H1 (cell line): ENCODE measurements at regions not wholly inside any gene's neighbourhood (a gene's known extent, or its start where the extent isn't known, plus 50 kb on each side); places are given as distances from the start of the nearest gene placed in this dataset.

Experiments
- CTCF ChIA-PET: fragments of 300-600 bp; sonication (Branson Sonifier 250); formaldehyde crosslinking; loops from one replicate; lab custom pipeline; 2021; ENCODE audit not compliant: partially characterized antibody; lab: Charles Lee
- POLR2A ChIA-PET: fragments of 300-600 bp; sonication (Branson Sonifier 250); formaldehyde crosslinking; loops from one replicate; lab custom pipeline; 2021; ENCODE audit warnings: inconsistent platforms; ENCODE audit not compliant: partially characterized antibody; lab: Charles Lee
- DNase-seq, 2 experiments: peaks; one replicate each; pipeline versions ENCODE4 v3.0.0 to v3.0.0-alpha.2; 2010 to 2022; ENCODE audit warnings: low spot score in 2 of 2, low read depth in 1 of 2, mixed read lengths in 1 of 2
- FAIRE-seq: peaks from 2 replicates; lab custom pipeline; 2011; peaks lifted over from hg19 to GRCh38; lab: Jason Lieb, UNC
- H2AFZ ChIP-seq: 2 replicates; pipeline ENCODE4 v1.8.1; 2012; ENCODE audit warnings: low read length, inconsistent platforms
- H2AK5ac ChIP-seq: 2 replicates; pipeline ENCODE4 v1.6.1; 2013; ENCODE audit warnings: low read depth, low read length
- H2BK120ac ChIP-seq: replicated peaks from 2 replicates; pipeline ENCODE3; 2013; ENCODE audit warnings: low read depth, low read length, inconsistent platforms
- H2BK12ac ChIP-seq: 2 replicates; pipeline ENCODE4 v1.6.1; 2013; ENCODE audit warnings: low read depth, low read length
- H2BK15ac ChIP-seq: 2 replicates; pipeline ENCODE4 v1.6.1; 2013; ENCODE audit warnings: low read length
- H2BK20ac ChIP-seq: 2 replicates; pipeline ENCODE4 v1.6.1; 2013; ENCODE audit warnings: low read length
- H2BK5ac ChIP-seq: 2 replicates; pipeline ENCODE4 v1.6.1; 2013; ENCODE audit warnings: low read depth, low read length
- H3K14ac ChIP-seq: 2 replicates; pipeline ENCODE4 v1.6.1; 2013; ENCODE audit warnings: inconsistent platforms; ENCODE audit not compliant: insufficient read length
- H3K18ac ChIP-seq: 2 replicates; pipeline ENCODE4 v1.6.1; 2013; ENCODE audit warnings: low read length; ENCODE audit errors: extremely low read depth
- H3K23ac ChIP-seq: 2 replicates; pipeline ENCODE4 v1.6.1; 2013; ENCODE audit warnings: inconsistent platforms; ENCODE audit not compliant: insufficient read length
- H3K23me2 ChIP-seq: 2 replicates; pipeline ENCODE4 v1.6.1; 2013; ENCODE audit warnings: low read depth, low read length
- H3K27ac ChIP-seq: 2 replicates; pipeline ENCODE4 v1.6.1; 2011; ENCODE audit warnings: low read depth, low read length, inconsistent platforms
- H3K27me3 ChIP-seq, 4 experiments: replicated peaks in 1 of 4; 1 replicate in 1 of 4; 2 replicates in 3 of 4; pipeline versions ENCODE4 v1.6.1 to v1.8.1; 2011 to 2013; ENCODE audit warnings: low read length in 3 of 4, mild to moderate bottlenecking in 3 of 4, inconsistent platforms in 2 of 4, mixed read lengths in 2 of 4, moderate library complexity in 1 of 4; ENCODE audit not compliant: control insufficient read depth in 3 of 4, insufficient read depth in 3 of 4; ENCODE audit errors: extremely low read depth in 1 of 4
- H3K36me3 ChIP-seq, 4 experiments: 2 replicates each; pipeline versions ENCODE4 v1.6.1 to v1.8.1; 2011 to 2013; ENCODE audit warnings: mild to moderate bottlenecking in 4 of 4, low read length in 3 of 4, moderate library complexity in 2 of 4, control low read depth in 1 of 4, inconsistent platforms in 1 of 4; ENCODE audit not compliant: insufficient read depth in 4 of 4, control insufficient read depth in 2 of 4
- H3K4ac ChIP-seq: replicated peaks from 2 replicates; pipeline ENCODE3; 2013; ENCODE audit warnings: low read length, low read depth, mixed read lengths, inconsistent platforms; ENCODE audit not compliant: insufficient read length
- H3K4me1 ChIP-seq, 4 experiments: replicated peaks in 1 of 4; 1 replicate in 1 of 4; 2 replicates in 3 of 4; pipeline versions ENCODE4 v1.6.1 to v1.8.1; 2011 to 2013; ENCODE audit warnings: low read length in 3 of 4, inconsistent platforms in 2 of 4, mixed read lengths in 1 of 4; ENCODE audit not compliant: insufficient read depth in 4 of 4, control insufficient read depth in 3 of 4
- H3K4me2 ChIP-seq, 2 experiments: 2 replicates each; pipeline versions ENCODE4 v1.6.1 to v1.8.1; 2011 to 2013; ENCODE audit warnings: low read depth in 2 of 2, low read length in 2 of 2, control low read depth in 1 of 2, inconsistent platforms in 1 of 2, mild to moderate bottlenecking in 1 of 2; ENCODE audit not compliant: insufficient read depth in 1 of 2
- H3K4me3 ChIP-seq, 4 experiments: fragments of 200-600, 300-600 bp in 1 of 4; sonication (generic), shearing (Covaris generic), sonication (Bioruptor Twin) in 1 of 4; 2 replicates each; pipeline versions ENCODE4 v1.5.1 to v1.8.1; 2011 to 2016; ENCODE audit warnings: low read length in 4 of 4, low read depth in 3 of 4, control low read depth in 2 of 4, inconsistent platforms in 2 of 4, mild to moderate bottlenecking in 2 of 4, mixed read lengths in 1 of 4, moderate library complexity in 1 of 4; ENCODE audit not compliant: insufficient read depth in 2 of 4; ENCODE audit errors: extremely low read depth in 1 of 4
- H3K56ac ChIP-seq: replicated peaks from 2 replicates; pipeline ENCODE3; 2013; ENCODE audit warnings: low read depth, mild to moderate bottlenecking, mixed read lengths, low read length, inconsistent platforms; ENCODE audit not compliant: insufficient read length
- H3K79me1 ChIP-seq: 2 replicates; pipeline ENCODE4 v1.6.1; 2013; ENCODE audit warnings: low read depth, low read length, control low read depth
- H3K79me2 ChIP-seq, 2 experiments: 2 replicates each; pipeline versions ENCODE4 v1.6.1 to v1.8.1; 2012 to 2013; ENCODE audit warnings: low read length in 2 of 2, mild to moderate bottlenecking in 2 of 2, inconsistent platforms in 1 of 2; ENCODE audit not compliant: insufficient read depth in 2 of 2, control insufficient read depth in 1 of 2
- H3K9ac ChIP-seq, 4 experiments: replicated peaks in 1 of 4; 1 replicate in 1 of 4; 2 replicates in 3 of 4; pipeline versions ENCODE4 v1.6.1 to v1.8.1; 2011 to 2013; ENCODE audit warnings: low read depth in 3 of 4, low read length in 3 of 4, control low read depth in 2 of 4, mild to moderate bottlenecking in 2 of 4, moderate library complexity in 2 of 4, inconsistent platforms in 1 of 4; ENCODE audit errors: extremely low read depth in 1 of 4
- H3K9me3 ChIP-seq, 2 experiments: 2 replicates each; pipeline versions ENCODE4 v1.6.1 to v1.8.1; 2012 to 2013; ENCODE audit warnings: mild to moderate bottlenecking in 2 of 2, moderate library complexity in 2 of 2, control low read depth in 1 of 2, inconsistent platforms in 1 of 2, low read depth in 1 of 2, low read length in 1 of 2, mixed read lengths in 1 of 2; ENCODE audit not compliant: insufficient read depth in 2 of 2
- H4K20me1 ChIP-seq, 2 experiments: replicated peaks in 1 of 2; 2 replicates each; pipeline versions ENCODE3 to v1.8.1; 2011 to 2013; ENCODE audit warnings: inconsistent platforms in 2 of 2, low read length in 2 of 2, mild to moderate bottlenecking in 1 of 2; ENCODE audit not compliant: insufficient read depth in 2 of 2, control insufficient read depth in 1 of 2
- H4K5ac ChIP-seq: 2 replicates; pipeline ENCODE4 v1.6.1; 2013; ENCODE audit warnings: low read length, low read depth, mixed read lengths, inconsistent platforms; ENCODE audit not compliant: insufficient read length
- H4K8ac ChIP-seq: 2 replicates; pipeline ENCODE4 v1.8.0; 2013; ENCODE audit warnings: mild to moderate bottlenecking, moderate library complexity, low read length, inconsistent platforms; ENCODE audit not compliant: insufficient read depth; ENCODE audit errors: extremely low read depth
- H4K91ac ChIP-seq: replicated peaks from 2 replicates; pipeline ENCODE3; 2013; ENCODE audit warnings: low read length, mixed read lengths, inconsistent platforms; ENCODE audit not compliant: insufficient read length
- GTF2F1 ChIP-seq: IDR thresholded peaks from 2 replicates; pipeline ENCODE4 v1.6.1; 2012; ENCODE audit warnings: low read depth, low read length, improper control_type of control experiment, borderline replicate concordance
- JUN ChIP-seq: IDR thresholded peaks from 2 replicates; pipeline ENCODE4 v1.6.1; 2011; ENCODE audit warnings: low read depth, mild to moderate bottlenecking, improper control_type of control experiment, low read length
- NANOG ChIP-seq: IDR thresholded peaks from 2 replicates; pipeline ENCODE4 v1.6.1; 2011; ENCODE audit warnings: low read length, low read depth, mild to moderate bottlenecking, inconsistent platforms; ENCODE audit not compliant: insufficient read depth, poor library complexity, severe bottlenecking
- PHF8 ChIP-seq: fragments of 200-600 bp; sonication (generic); conservative IDR thresholded peaks from 2 replicates; pipeline ENCODE4 v1.7.1; 2012; ENCODE audit warnings: low read depth, mild to moderate bottlenecking, inconsistent platforms, low read length, moderate library complexity
- RNF2 ChIP-seq: fragments of 200-900, 300-1000 bp; sonication (generic); IDR thresholded peaks from 2 replicates; pipeline ENCODE4 v1.7.1; 2016; ENCODE audit warnings: borderline replicate concordance, low read depth, mild to moderate bottlenecking, antibody characterized with exemption, low read length; ENCODE audit not compliant: poor library complexity, severe bottlenecking; ENCODE audit errors: missing control alignments
- SRF ChIP-seq: IDR thresholded peaks from 2 replicates; pipeline ENCODE4 v1.6.1; 2011; ENCODE audit warnings: mild to moderate bottlenecking, low read depth, low read length, moderate library complexity
- TBP ChIP-seq: IDR thresholded peaks from 2 replicates; pipeline ENCODE4 v1.6.1; 2011; ENCODE audit warnings: low read depth, low read length, improper control_type of control experiment
- TCF12 ChIP-seq: IDR thresholded peaks from 2 replicates; pipeline ENCODE4 v1.6.1; 2011; ENCODE audit warnings: low read depth, mild to moderate bottlenecking, low read length
- WGBS, 2 experiments: shearing (Covaris generic) in 1 of 2; methylation state at CpG; one replicate each; pipeline versions ENCODE4 v1.1.6 to v1.1.7; 2013 to 2015; ENCODE audit warnings: low lambda C conversion rate in 2 of 2, mixed read lengths in 2 of 2, inconsistent platforms in 1 of 2, low coverage in 1 of 2, missing lambda C conversion rate in 1 of 2; ENCODE audit not compliant: insufficient replicate concordance in 2 of 2, insufficient coverage in 1 of 2, insufficient read length in 1 of 2; ENCODE audit errors: extremely low coverage in 1 of 2, missing lambda C conversion rate in 1 of 2; 5-methylcytosine and 5-hydroxymethylcytosine counted together

GRCh38 chr12:5262885-5263284 is 169.0 kb upstream of the NTF3 start:
- POLR2A ChIA-PET = no interaction called here
- Histone ChIP-seq H4K5ac (no peak overlapping the region), H4K91ac (no peak overlapping the region), H3K23ac (no peak overlapping the region), H4K20me1 (no peaks in the 10 kb centered on the region), H3K56ac (no peak overlapping the region), H3K9me3 (no peaks in the 10 kb centered on the region), H3K79me2 (no peaks in the 10 kb centered on the region), H3K4ac (no peak overlapping the region), H2BK20ac (no peak overlapping the region), H3K14ac (no peak overlapping the region), H3K18ac (no peak overlapping the region), H3K4me3 (no peak overlapping the region), H3K9ac (no peak overlapping the region), H2BK12ac (no peak overlapping the region), H2AFZ (no peak overlapping the region), H3K4me1 (peaks cover 3 to 10% (median 7%) of the 10 kb centered on the region in 4 experiments), H2BK120ac (no peak overlapping the region), H2BK5ac (no peak overlapping the region), H2BK15ac (no peak overlapping the region), H3K36me3 (no peaks in the 10 kb centered on the region), H2AK5ac (no peak overlapping the region), H3K27me3 (no peaks in the 10 kb centered on the region), H3K27ac (no peak overlapping the region), H3K23me2 (no peaks in the 10 kb centered on the region), H4K8ac (no peak overlapping the region), H3K79me1 (no peaks in the 10 kb centered on the region), H3K4me2 (no peak overlapping the region)
- CTCF ChIA-PET = interaction anchor here (0.6 kb wide), 1 partner anchor 159 kb away, joined by 3 read pairs; no protein-coding TSS in a partner anchor
- FAIRE-seq = no peak
- no peak for DNase-seq
- TF ChIP-seq JUN (no peak), TCF12 (no peak), RNF2 (no peak), TBP (no peak), PHF8 (no peak), NANOG (no peak), GTF2F1 (no peak), SRF (no peak)
- 89% methylated on average over 2 of the region's 2 CpGs; no CpG with 5 or more reads in 1 of the 2 experiments for WGBS, 2 experiments
